Neuronal stem cell (in vitro differentiated cells): ENCODE measurements at regions not wholly inside any gene's neighbourhood (a gene's known extent, or its start where the extent isn't known, plus 50 kb on each side); places are given as distances from the start of the nearest gene placed in this dataset.
"Not testable (repeated sequence)": the region's sequence is repeated elsewhere in the genome, so short reads cannot be mapped to it uniquely, and the experiment has no call there.

ENCODE experiments used
- DNase-seq: peaks from one replicate; pipeline ENCODE4 v3.0.0-alpha.2; 2013; ENCODE audit warnings: low spot score
- H2AFZ ChIP-seq: one replicate; pipeline ENCODE4 v1.6.1; 2013; ENCODE audit warnings: mild to moderate bottlenecking, low read length, inconsistent platforms
- H2AK5ac ChIP-seq: 2 replicates; pipeline ENCODE4 v1.6.1; 2013; ENCODE audit warnings: low read depth, mild to moderate bottlenecking, inconsistent platforms, low read length, moderate library complexity, mixed read lengths
- H2BK120ac ChIP-seq: 2 replicates; pipeline ENCODE4 v1.6.1; 2013; ENCODE audit warnings: low read depth, mild to moderate bottlenecking, inconsistent platforms, low read length, moderate library complexity, mixed read lengths
- H2BK12ac ChIP-seq: one replicate; pipeline ENCODE4 v1.6.1; 2013; ENCODE audit warnings: low read length, inconsistent platforms
- H2BK15ac ChIP-seq: 2 replicates; pipeline ENCODE4 v1.6.1; 2013; ENCODE audit warnings: mild to moderate bottlenecking, low read length, inconsistent platforms, mixed read lengths
- H2BK5ac ChIP-seq: one replicate; pipeline ENCODE4 v1.6.1; 2013; ENCODE audit warnings: inconsistent platforms, mild to moderate bottlenecking, low read length, moderate library complexity
- H3K14ac ChIP-seq: one replicate; pipeline ENCODE4 v1.6.1; 2013; ENCODE audit warnings: low read length, inconsistent platforms
- H3K18ac ChIP-seq: 2 replicates; pipeline ENCODE4 v1.6.1; 2013; ENCODE audit warnings: low read length, inconsistent platforms
- H3K23ac ChIP-seq: 2 replicates; pipeline ENCODE4 v1.6.1; 2013; ENCODE audit warnings: low read depth, mild to moderate bottlenecking, mixed read lengths, low read length, inconsistent platforms; ENCODE audit not compliant: poor library complexity
- H3K27ac ChIP-seq: replicated peaks from 3 replicates; pipeline ENCODE4 v1.5.1; 2013; ENCODE audit warnings: low read length, inconsistent platforms
- H3K27me3 ChIP-seq, 3 experiments: 2 replicates each; pipeline ENCODE4 v1.6.1; 2013; ENCODE audit warnings: low read length in 3 of 3, mild to moderate bottlenecking in 2 of 3, inconsistent platforms in 1 of 3, low read depth in 1 of 3, mixed read lengths in 1 of 3, moderate library complexity in 1 of 3; ENCODE audit not compliant: control insufficient read depth in 3 of 3, insufficient read depth in 3 of 3
- H3K36me3 ChIP-seq, 2 donors: replicated peaks in 1 of 2; 2 replicates each; pipeline ENCODE4 v1.6.1; 2013; ENCODE audit warnings: low read length in 2 of 2; ENCODE audit not compliant: control insufficient read depth in 2 of 2, insufficient read depth in 2 of 2
- H3K4ac ChIP-seq: 2 replicates; pipeline ENCODE4 v1.6.1; 2013; ENCODE audit warnings: inconsistent platforms, mild to moderate bottlenecking, low read length, moderate library complexity
- H3K4me1 ChIP-seq, 2 donors: 1 replicate in 1 of 2; 2 replicates in 1 of 2; pipeline ENCODE4 v1.6.1; 2013; ENCODE audit warnings: low read length in 2 of 2, low read depth in 1 of 2; ENCODE audit not compliant: control insufficient read depth in 2 of 2, insufficient read depth in 1 of 2
- H3K4me2 ChIP-seq: one replicate; pipeline ENCODE4 v1.6.1; 2013; ENCODE audit warnings: mild to moderate bottlenecking, low read length, inconsistent platforms; ENCODE audit not compliant: insufficient read depth, poor library complexity, severe bottlenecking
- H3K4me3 ChIP-seq, 2 donors: 2 replicates each; pipeline ENCODE4 v1.5.1; 2013; ENCODE audit warnings: low read length in 2 of 2, mild to moderate bottlenecking in 2 of 2, inconsistent platforms in 1 of 2, moderate library complexity in 1 of 2
- H3K79me1 ChIP-seq: one replicate; pipeline ENCODE4 v1.6.1; 2013; ENCODE audit warnings: low read depth, mild to moderate bottlenecking, inconsistent platforms, low read length, moderate library complexity
- H3K9ac ChIP-seq: one replicate; pipeline ENCODE4 v1.6.1; 2013; ENCODE audit warnings: mild to moderate bottlenecking, low read depth, low read length, inconsistent platforms; ENCODE audit not compliant: poor library complexity
- H3K9me3 ChIP-seq, 2 donors: replicated peaks in 1 of 2; 2 replicates each; pipeline versions ENCODE3 to v1.6.1; 2013; ENCODE audit warnings: low read length in 2 of 2, mild to moderate bottlenecking in 2 of 2, inconsistent platforms in 1 of 2, low read depth in 1 of 2, mixed read lengths in 1 of 2, moderate library complexity in 1 of 2; ENCODE audit not compliant: control insufficient read depth in 2 of 2, insufficient read depth in 1 of 2
- H4K8ac ChIP-seq: one replicate; pipeline ENCODE4 v1.6.1; 2013; ENCODE audit warnings: low read depth, mild to moderate bottlenecking, inconsistent platforms, low read length, moderate library complexity
- H4K91ac ChIP-seq: one replicate; pipeline ENCODE4 v1.6.1; 2013; ENCODE audit warnings: low read length, low read depth, mild to moderate bottlenecking, inconsistent platforms; ENCODE audit not compliant: poor library complexity
- WGBS, 2 donors: extraction: QIAGEN DNeasy Blood & Tissue Kit; methylation state at CpG; one replicate each; pipeline ENCODE4 v1.1.7; 2013; ENCODE audit warnings: missing lambda C conversion rate in 2 of 2, mixed read lengths in 1 of 2; ENCODE audit not compliant: insufficient read length in 2 of 2, insufficient replicate concordance in 1 of 2; ENCODE audit errors: extremely low coverage in 2 of 2; 5-methylcytosine and 5-hydroxymethylcytosine counted together

- H2AFZ ChIP-seq = no peak overlapping the region
- H3K36me3 ChIP-seq = no peaks in the 10 kb centered on the region
- H3K4ac ChIP-seq = no peak overlapping the region
- no peak overlapping the region for H3K18ac ChIP-seq
- H3K27ac ChIP-seq = no peak overlapping the region
- no peak overlapping the region for H2BK5ac ChIP-seq
- no peak overlapping the region for H2BK120ac ChIP-seq
- no peak overlapping the region for H4K91ac ChIP-seq
- no peak overlapping the region for H2BK12ac ChIP-seq
- no CpG with 5 or more reads among the region's 12 CpGs for WGBS, 2 donors
- no peaks in the 10 kb centered on the region for H3K79me1 ChIP-seq
- no peak for DNase-seq
- H3K4me1 ChIP-seq = no peaks in the 10 kb centered on the region
- H4K8ac ChIP-seq = no peak overlapping the region
- H2AK5ac ChIP-seq = no peak overlapping the region
- H3K4me2 ChIP-seq = no peak overlapping the region
- no peaks in the 10 kb centered on the region for H3K27me3 ChIP-seq
- no peak overlapping the region for H3K14ac ChIP-seq
- H3K9me3 ChIP-seq = peaks cover 0 to 3% of the 10 kb centered on the region in 2 donors
- no peak overlapping the region for H3K4me3 ChIP-seq
- no peak overlapping the region for H2BK15ac ChIP-seq
- H3K23ac ChIP-seq = no peak overlapping the region
- H3K9ac ChIP-seq = peak overlapping the region; percentile 47
These were observed 64.7 kb downstream of the KCNJ18 start for GRCh38 chr17:21756856-21757619.

GRCh38 chr17:21759636-21760035 is 67.3 kb downstream of the KCNJ18 start:
- no CpG with 5 or more reads among the region's 1 CpG for WGBS, 2 donors
- not testable (repeated sequence) for H2BK5ac ChIP-seq

GRCh38 chr17:21763738-21764340 is 71.5 kb downstream of the KCNJ18 start:
- H3K23ac ChIP-seq, H4K8ac ChIP-seq, H3K4me1 ChIP-seq, H3K4me2 ChIP-seq, H2AFZ ChIP-seq, H3K9me3 ChIP-seq, H2BK5ac ChIP-seq, H3K9ac ChIP-seq, H3K4ac ChIP-seq, H3K18ac ChIP-seq, H3K36me3 ChIP-seq, H2BK12ac ChIP-seq, H2AK5ac ChIP-seq, H3K27me3 ChIP-seq, DNase-seq, H3K79me1 ChIP-seq, H3K14ac ChIP-seq, H2BK120ac ChIP-seq, H3K27ac ChIP-seq, H4K91ac ChIP-seq, H2BK15ac ChIP-seq: not testable (repeated sequence)
- WGBS, 2 donors = no CpG with 5 or more reads among the region's 25 CpGs
- H3K4me3 ChIP-seq = peak overlapping the region in 1 of 2 donors; percentile 40

More at GRCh38 chr17:21759636-21760035, 67.3 kb downstream of the KCNJ18 start:
- not testable (repeated sequence) for H3K4me2 ChIP-seq, DNase-seq, H4K8ac ChIP-seq, H3K36me3 ChIP-seq, H2BK12ac ChIP-seq, H3K27ac ChIP-seq, H3K23ac ChIP-seq, H3K27me3 ChIP-seq, H2AFZ ChIP-seq, H3K4me1 ChIP-seq, H2AK5ac ChIP-seq, H4K91ac ChIP-seq, H3K4ac ChIP-seq, H3K18ac ChIP-seq, H2BK15ac ChIP-seq, H3K9ac ChIP-seq, H3K14ac ChIP-seq, H2BK120ac ChIP-seq, H3K4me3 ChIP-seq, H3K9me3 ChIP-seq, H3K79me1 ChIP-seq

- not testable (repeated sequence) for H2AK5ac ChIP-seq, H4K8ac ChIP-seq, H3K14ac ChIP-seq, H2BK12ac ChIP-seq, H3K4me3 ChIP-seq, H3K9ac ChIP-seq, H2AFZ ChIP-seq, H4K91ac ChIP-seq, H3K4me1 ChIP-seq, H3K36me3 ChIP-seq, DNase-seq, H3K9me3 ChIP-seq, H3K27me3 ChIP-seq, H2BK15ac ChIP-seq, H3K18ac ChIP-seq, H3K79me1 ChIP-seq, H3K23ac ChIP-seq, H2BK120ac ChIP-seq, H3K4me2 ChIP-seq, H3K4ac ChIP-seq, H3K27ac ChIP-seq, H2BK5ac ChIP-seq
- WGBS, 2 donors = no CpG with 5 or more reads among the region's 11 CpGs
These were observed 73.4 kb downstream of the KCNJ18 start for GRCh38 chr17:21765651-21766290.
